BLaER1 (cell line): ENCODE measurements at regions not wholly inside any gene's neighbourhood (a gene's known extent, or its start where the extent isn't known, plus 50 kb on each side); places are given as distances from the start of the nearest gene placed in this dataset.

ENCODE experiments used
- H3K27ac ChIP-seq: shearing (Covaris generic); formaldehyde crosslinking; 2 replicates; pipeline ENCODE4 v1.8.1; 2022
- H3K27me3 ChIP-seq: shearing (Covaris generic); formaldehyde crosslinking; 2 replicates; pipeline ENCODE4 v1.8.1; 2022
- H3K36me3 ChIP-seq: shearing (Covaris generic); formaldehyde crosslinking; 2 replicates; pipeline ENCODE4 v1.8.1; 2022
- H3K4me1 ChIP-seq: shearing (Covaris generic); formaldehyde crosslinking; 2 replicates; pipeline ENCODE4 v1.8.1; 2022
- H3K4me2 ChIP-seq: shearing (Covaris generic); formaldehyde crosslinking; 2 replicates; pipeline ENCODE4 v1.8.1; 2022
- H3K4me3 ChIP-seq: shearing (Covaris generic); formaldehyde crosslinking; 2 replicates; pipeline ENCODE4 v1.8.1; 2022
- H3K9ac ChIP-seq: shearing (Covaris generic); formaldehyde crosslinking; 2 replicates; pipeline ENCODE4 v1.8.1; 2022
- H3K9me3 ChIP-seq: shearing (Covaris generic); formaldehyde crosslinking; 2 replicates; pipeline ENCODE4 v1.8.1; 2022
- H4K20me1 ChIP-seq: shearing (Covaris generic); formaldehyde crosslinking; 2 replicates; pipeline ENCODE4 v1.8.1; 2022
- Cebpa-rat ChIP-seq: shearing (Covaris generic); IDR thresholded peaks from 2 replicates; pipeline ENCODE4 v1.8.1; 2022

DNA sequence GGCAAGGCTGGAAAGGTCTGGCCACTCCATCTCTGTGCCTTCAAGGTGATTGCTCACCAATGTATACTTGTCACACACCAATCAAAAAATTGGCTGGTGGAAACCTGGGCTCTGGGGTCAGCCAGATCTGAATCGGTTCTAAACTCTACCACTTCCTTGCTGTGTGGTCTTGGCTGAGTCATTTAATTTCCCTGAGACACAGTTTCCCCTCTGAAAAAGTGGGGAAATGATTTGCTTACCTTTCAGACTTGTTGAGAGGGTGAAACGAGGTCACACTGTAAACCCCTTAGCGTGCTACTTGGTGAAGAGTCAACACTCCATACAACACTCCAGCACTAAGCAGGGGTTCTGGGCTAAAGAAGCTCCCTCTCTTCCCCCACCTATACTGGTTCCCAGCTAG is 252.3 kb upstream of the ZIC3 start:
- no peak overlapping the region for H3K4me2 ChIP-seq
- H3K27ac ChIP-seq, result no peak overlapping the region
- no peaks in the 10 kb centered on the region for H3K36me3 ChIP-seq
- no peaks in the 10 kb centered on the region for H4K20me1 ChIP-seq
- H3K4me1 ChIP-seq, result no peaks in the 10 kb centered on the region
- peaks cover 19% of the 10 kb centered on the region for H3K27me3 ChIP-seq
- TF ChIP-seq Cebpa-rat, result no peak
- H3K4me3 ChIP-seq, result no peak overlapping the region
- peaks cover 29% of the 10 kb centered on the region; the same call in 1 of the 2 replicates for H3K9me3 ChIP-seq
- H3K9ac ChIP-seq, result no peak overlapping the region

DNA sequence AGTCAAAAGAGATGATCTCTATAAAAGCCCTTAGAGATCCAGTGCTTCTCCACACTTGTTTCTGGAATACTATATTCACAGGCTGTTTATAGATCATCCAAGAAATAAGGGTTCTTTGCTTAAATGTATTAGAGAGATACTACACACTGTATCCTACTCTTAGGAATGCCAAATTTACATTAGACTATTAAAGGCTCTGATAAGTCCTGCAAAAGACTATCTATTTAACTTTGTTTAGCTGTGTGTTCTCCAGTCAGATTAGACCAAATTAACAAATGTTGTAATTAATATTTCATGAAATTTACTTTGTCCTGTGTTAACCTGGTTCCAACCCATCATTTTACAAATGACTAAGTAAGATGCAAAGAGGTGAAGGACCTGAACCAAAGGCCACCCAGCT is 260.5 kb upstream of the ZIC3 start:
- Histone ChIP-seq H3K4me3 (no peak overlapping the region), H4K20me1 (no peaks in the 10 kb centered on the region), H3K4me2 (no peak overlapping the region), H3K9me3 (0 out of 2 replicates have a peak, but pooled peaks cover 9% of the 10 kb centered on the region), H3K27ac (no peak overlapping the region), H3K27me3 (peaks cover 74% of the 10 kb centered on the region), H3K4me1 (no peaks in the 10 kb centered on the region), H3K9ac (no peak overlapping the region), H3K36me3 (no peaks in the 10 kb centered on the region)
- TF ChIP-seq Cebpa-rat, result no peak

DNA sequence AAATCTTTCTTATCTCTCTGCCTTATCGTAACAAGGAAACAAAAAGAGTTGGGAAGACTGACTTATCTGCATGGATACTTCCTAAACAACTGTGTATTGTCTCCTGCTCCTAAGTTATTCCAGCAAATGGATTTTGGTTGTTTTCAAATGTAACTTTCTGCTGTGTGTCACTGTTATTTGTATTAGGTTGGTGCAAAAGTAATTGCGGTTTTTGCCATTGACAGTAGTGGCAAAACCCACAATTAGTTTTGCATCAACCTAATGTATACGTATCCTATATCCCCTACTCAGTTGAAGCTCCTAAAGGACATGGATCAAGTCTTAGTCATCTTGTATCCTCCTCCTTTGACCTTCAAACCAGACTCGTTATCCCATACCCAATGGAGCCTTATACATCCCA is 263.4 kb upstream of the GPR101 start:
- Histone ChIP-seq H3K4me2 (no peak overlapping the region), H3K9me3 (no peaks in the 10 kb centered on the region), H3K4me1 (no peaks in the 10 kb centered on the region), H4K20me1 (no peaks in the 10 kb centered on the region), H3K27me3 (peaks cover 30% of the 10 kb centered on the region), H3K9ac (no peak overlapping the region), H3K27ac (no peak overlapping the region), H3K36me3 (no peaks in the 10 kb centered on the region), H3K4me3 (no peak overlapping the region)
- no peak for TF ChIP-seq Cebpa-rat

DNA sequence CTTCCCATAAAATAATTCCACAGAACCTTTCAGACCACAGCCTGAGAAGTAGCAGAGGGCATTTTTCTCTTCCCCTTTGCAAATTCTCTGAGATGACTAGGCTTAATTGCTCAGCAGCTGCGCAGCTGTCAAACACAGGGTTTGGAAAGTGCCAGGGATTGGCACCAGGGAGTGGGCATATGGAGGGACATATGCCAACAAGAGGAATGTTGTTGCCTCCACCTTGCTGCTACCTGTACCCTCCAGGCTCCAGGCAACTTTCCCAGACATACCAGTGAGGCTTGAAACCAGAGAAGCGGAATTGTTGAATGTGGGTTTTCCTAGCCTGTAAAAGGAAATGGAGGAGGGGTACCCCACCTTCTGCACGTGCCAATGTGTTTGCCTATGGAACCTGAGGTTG is 256.2 kb upstream of the GPR101 start:
- H3K27me3 ChIP-seq, result peaks cover 63% of the 10 kb centered on the region
- H4K20me1 ChIP-seq, result peaks cover 6% of the 10 kb centered on the region; the same call in 1 of the 2 replicates
- no peak overlapping the region for H3K9ac ChIP-seq
- H3K9me3 ChIP-seq, result no peaks in the 10 kb centered on the region
- H3K27ac ChIP-seq, result no peak overlapping the region
- no peak overlapping the region for H3K4me3 ChIP-seq
- no peak overlapping the region for H3K4me2 ChIP-seq
- H3K4me1 ChIP-seq, result no peaks in the 10 kb centered on the region
- no peak for TF ChIP-seq Cebpa-rat
- H3K36me3 ChIP-seq, result no peaks in the 10 kb centered on the region

- H3K4me2 ChIP-seq, result no peak overlapping the region
- H3K9me3 ChIP-seq, result no peaks in the 10 kb centered on the region
- no peak for TF ChIP-seq Cebpa-rat
- H3K4me3 ChIP-seq, result no peak overlapping the region
- H3K36me3 ChIP-seq, result no peaks in the 10 kb centered on the region
- H4K20me1 ChIP-seq, result peaks cover 6% of the 10 kb centered on the region; the same call in 1 of the 2 replicates
- H3K9ac ChIP-seq, result no peak overlapping the region
- no peak overlapping the region for H3K27ac ChIP-seq
- H3K27me3 ChIP-seq, result peaks cover 81% of the 10 kb centered on the region
- H3K4me1 ChIP-seq, result no peaks in the 10 kb centered on the region
Observed at GRCh38 chrX:137287191-137287590, 253.4 kb upstream of the GPR101 start.

DNA sequence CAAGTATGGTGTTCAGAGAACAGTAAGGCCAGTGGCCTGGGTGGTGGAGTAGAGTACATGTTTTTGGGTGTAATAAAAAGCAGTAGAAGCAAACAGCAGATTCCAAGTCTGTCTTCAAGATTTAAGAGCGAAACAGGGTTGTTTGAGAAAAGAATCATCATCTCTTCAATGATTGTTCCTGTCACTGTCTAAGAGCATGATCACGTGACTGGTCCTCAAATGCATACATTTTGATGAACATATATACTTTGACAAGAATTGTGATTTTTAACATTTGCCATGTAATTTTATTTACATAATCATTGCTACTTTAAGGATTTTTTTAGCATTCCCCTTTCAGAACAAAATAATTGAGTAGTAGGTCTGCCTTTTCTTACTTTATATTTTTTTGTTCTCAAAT is 252.6 kb upstream of the GPR101 start:
- Histone ChIP-seq H3K9me3 (no peaks in the 10 kb centered on the region), H3K27me3 (peaks cover 81% of the 10 kb centered on the region), H4K20me1 (peaks cover 6% of the 10 kb centered on the region; the same call in 1 of the 2 replicates), H3K27ac (no peak overlapping the region), H3K9ac (no peak overlapping the region), H3K4me3 (no peak overlapping the region), H3K36me3 (no peaks in the 10 kb centered on the region), H3K4me2 (no peak overlapping the region), H3K4me1 (no peaks in the 10 kb centered on the region)
- TF ChIP-seq Cebpa-rat, result no peak

GRCh38 chrX:137278825-137279224 is 245.0 kb upstream of the GPR101 start:
- Histone ChIP-seq H3K4me3 (no peak overlapping the region), H4K20me1 (peaks cover 5% of the 10 kb centered on the region; the same call in 1 of the 2 replicates), H3K36me3 (no peaks in the 10 kb centered on the region), H3K27ac (no peak overlapping the region), H3K9me3 (no peaks in the 10 kb centered on the region), H3K27me3 (peaks cover 92% of the 10 kb centered on the region), H3K9ac (no peak overlapping the region), H3K4me2 (no peak overlapping the region), H3K4me1 (no peaks in the 10 kb centered on the region)
- TF ChIP-seq Cebpa-rat, result no peak

DNA sequence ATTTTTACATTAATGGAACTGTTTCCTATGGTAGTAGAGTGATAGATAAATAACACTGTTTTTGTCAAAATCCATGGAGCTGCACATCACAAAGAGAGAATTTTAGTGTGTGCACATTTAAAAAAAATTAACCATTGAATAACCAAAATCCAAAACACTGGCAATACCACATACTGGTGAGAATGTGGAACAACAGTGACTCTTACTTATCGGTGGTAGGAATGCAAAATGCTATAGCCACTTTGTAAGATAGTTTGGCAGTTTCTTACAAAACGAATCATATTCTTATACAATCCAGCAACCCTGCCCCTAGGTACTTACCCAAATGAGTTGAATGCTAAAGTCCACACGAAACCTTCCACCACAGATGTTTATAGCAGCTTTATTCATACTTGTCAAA is 229.6 kb upstream of the GPR101 start:
- H3K27me3 ChIP-seq, result peaks cover 80% of the 10 kb centered on the region
- TF ChIP-seq Cebpa-rat, result no peak
- no peaks in the 10 kb centered on the region for H3K36me3 ChIP-seq
- H4K20me1 ChIP-seq, result no peaks in the 10 kb centered on the region; the same call in 1 of the 2 replicates
- no peak overlapping the region for H3K4me3 ChIP-seq
- H3K9me3 ChIP-seq, result no peaks in the 10 kb centered on the region
- no peak overlapping the region for H3K9ac ChIP-seq
- H3K4me2 ChIP-seq, result no peak overlapping the region
- no peaks in the 10 kb centered on the region for H3K4me1 ChIP-seq
- no peak overlapping the region for H3K27ac ChIP-seq

DNA sequence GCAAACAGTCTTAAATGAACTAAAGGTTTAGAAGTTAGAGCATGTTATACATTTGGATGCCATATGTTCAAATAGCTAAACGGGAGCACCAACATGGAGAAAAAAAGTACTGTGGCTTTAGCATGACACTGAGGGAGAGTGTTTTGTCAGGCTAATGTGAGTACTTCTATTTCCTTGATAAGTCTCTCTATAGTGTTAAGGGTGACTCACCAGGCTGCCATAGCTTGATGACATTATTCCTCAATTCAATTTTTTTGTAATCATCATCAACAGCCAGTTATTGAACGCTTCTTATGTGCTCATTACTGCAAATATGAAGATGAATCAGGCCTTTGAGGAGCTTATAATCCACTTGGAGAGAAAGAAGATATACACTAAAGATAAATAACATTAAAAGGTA is 211.4 kb upstream of the GPR101 start:
- TF ChIP-seq Cebpa-rat, result no peak
- Histone ChIP-seq H3K4me1 (no peaks in the 10 kb centered on the region), H3K9ac (no peak overlapping the region), H3K4me3 (no peak overlapping the region), H4K20me1 (no peaks in the 10 kb centered on the region), H3K27me3 (peaks cover 68% of the 10 kb centered on the region), H3K9me3 (no peaks in the 10 kb centered on the region), H3K36me3 (no peaks in the 10 kb centered on the region), H3K4me2 (no peak overlapping the region), H3K27ac (no peak overlapping the region)

- Histone ChIP-seq H3K36me3 (no peaks in the 10 kb centered on the region), H3K9ac (no peak overlapping the region), H3K27ac (no peak overlapping the region), H3K9me3 (peaks cover 7% of the 10 kb centered on the region; the same call in 1 of the 2 replicates), H3K4me2 (no peak overlapping the region), H3K4me1 (no peaks in the 10 kb centered on the region), H3K4me3 (no peak overlapping the region), H3K27me3 (peaks cover 89% of the 10 kb centered on the region), H4K20me1 (0 out of 2 replicates have a peak, but pooled peaks cover 5% of the 10 kb centered on the region)
- no peak for TF ChIP-seq Cebpa-rat
Observed at GRCh38 chrX:137236837-137237236, 203.0 kb upstream of the GPR101 start.
